ENCODE measurements at regions not wholly inside any gene's neighbourhood (a gene's known extent, or its start where the extent isn't known, plus 50 kb on each side); places are given as distances from the start of the nearest gene placed in this dataset.
"Not testable (repeated sequence)": the region's sequence is repeated elsewhere in the genome, so short reads cannot be mapped to it uniquely, and the experiment has no call there.

GRCh38 chr5:135179308-135179980 lies 145.4 kb upstream of the PITX1 start:
- no peak for DNase-seq (ENCODE audit: low spot score)

DNA sequence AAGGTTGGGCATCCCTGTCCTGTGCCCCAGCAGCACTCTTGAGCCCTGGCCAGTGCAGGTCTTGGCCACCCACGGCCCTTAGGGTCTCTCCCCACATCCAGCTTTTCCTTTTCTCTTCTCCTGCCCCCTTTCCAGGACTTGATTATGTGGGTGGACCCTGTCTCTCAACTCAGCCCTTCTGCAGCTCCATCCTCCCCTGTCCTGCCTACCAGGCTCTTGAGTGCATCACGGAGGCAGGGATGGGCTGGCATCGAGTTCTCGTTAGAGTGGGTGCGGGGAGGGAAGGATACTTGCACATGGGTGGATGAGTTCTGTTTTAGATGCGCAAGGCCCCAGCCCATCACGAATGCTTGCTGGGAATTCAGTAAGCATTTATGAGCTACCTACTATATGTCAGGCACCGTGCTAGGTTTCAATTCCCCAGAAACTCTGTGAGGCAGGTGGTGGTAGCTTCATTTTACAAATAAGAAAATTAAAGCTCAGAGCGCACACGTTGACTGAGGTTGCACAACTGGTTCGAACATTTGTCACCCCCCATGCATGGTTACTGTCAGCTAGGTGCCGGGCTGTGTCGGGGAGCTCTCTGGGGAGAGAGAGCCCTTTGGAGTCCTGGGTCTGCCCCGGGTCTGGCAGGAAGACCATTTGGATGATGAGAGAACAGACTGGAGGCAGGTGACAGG lies 144.6 kb upstream of the PITX1 start:
- DNase-seq (ENCODE audit: low spot score) = no peak

DNA sequence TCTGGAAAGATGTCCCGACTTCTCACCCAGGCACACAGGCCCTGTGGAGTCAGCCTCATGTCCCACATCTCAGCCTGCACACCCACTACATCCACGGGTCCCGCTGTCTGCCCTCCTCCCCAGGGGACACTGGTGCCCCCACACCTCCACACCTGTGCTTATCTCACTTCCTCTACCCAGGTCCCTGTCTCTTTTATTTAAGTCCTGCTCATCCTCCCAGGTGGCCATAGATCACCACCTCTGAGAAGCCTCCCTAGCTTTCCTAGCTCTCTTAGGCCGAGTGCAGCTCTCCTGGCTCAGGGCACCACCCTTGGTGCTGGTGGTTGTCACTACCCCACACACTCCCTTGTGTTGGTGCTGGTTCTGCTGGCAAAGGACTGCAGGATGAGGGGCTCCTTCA lies 143.6 kb upstream of the PITX1 start:
- no peak for DNase-seq (ENCODE audit: low spot score)

- no peak for DNase-seq (ENCODE audit: low spot score)
These were observed 143.0 kb upstream of the PITX1 start for GRCh38 chr5:135176991-135177390.

GRCh38 chr5:135174315-135175096 lies 140.5 kb upstream of the PITX1 start:
- no peak for DNase-seq (ENCODE audit: low spot score)

- DNase-seq (ENCODE audit: low spot score) = no peak
These were observed 139.7 kb upstream of the PITX1 start for GRCh38 chr5:135173662-135174290.

DNA sequence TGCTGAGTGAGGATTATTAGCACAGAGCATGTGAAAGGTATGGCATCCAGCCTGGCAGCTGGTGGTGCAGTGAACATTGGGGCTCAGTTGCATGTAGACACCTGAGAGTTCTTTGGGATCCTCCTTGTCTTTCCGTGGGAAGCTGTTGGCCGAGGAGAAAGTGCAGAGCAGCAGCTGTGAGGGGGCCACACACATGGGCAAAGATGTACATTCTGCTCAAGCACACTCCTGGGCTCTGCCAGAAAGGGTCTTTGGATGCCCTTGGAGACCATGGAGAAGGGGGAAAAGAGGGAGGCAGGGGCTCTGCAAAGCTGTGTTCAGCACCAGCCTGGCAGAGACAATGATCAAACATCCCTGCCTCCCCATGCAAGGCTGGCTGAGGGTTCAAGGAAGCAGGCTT lies 138.7 kb upstream of the PITX1 start:
- no peak for DNase-seq (ENCODE audit: low spot score)

GRCh38 chr5:135171336-135171735 lies 137.3 kb upstream of the PITX1 start:
- DNase-seq (ENCODE audit: low spot score) = no peak

DNA sequence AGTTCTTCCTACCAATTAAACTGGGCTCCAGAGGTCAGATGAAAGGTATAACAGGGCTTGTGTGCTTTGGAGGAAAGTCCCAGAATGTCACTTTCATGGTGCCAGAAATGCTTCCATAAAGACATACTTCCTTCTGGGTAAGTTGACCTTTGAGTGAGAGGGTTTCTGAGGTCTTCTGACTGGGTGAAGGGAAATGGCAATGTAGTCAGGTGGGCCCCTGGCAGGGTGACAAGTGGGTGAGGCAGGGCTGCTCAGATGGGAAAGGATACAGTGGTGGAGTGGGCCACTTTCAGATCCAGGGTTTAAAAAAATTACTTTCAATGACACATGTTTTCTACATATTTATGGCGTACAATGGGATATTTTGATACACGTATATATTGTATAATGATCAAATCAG lies 136.5 kb upstream of the PITX1 start:
- DNase-seq (ENCODE audit: low spot score) = no peak

DNA sequence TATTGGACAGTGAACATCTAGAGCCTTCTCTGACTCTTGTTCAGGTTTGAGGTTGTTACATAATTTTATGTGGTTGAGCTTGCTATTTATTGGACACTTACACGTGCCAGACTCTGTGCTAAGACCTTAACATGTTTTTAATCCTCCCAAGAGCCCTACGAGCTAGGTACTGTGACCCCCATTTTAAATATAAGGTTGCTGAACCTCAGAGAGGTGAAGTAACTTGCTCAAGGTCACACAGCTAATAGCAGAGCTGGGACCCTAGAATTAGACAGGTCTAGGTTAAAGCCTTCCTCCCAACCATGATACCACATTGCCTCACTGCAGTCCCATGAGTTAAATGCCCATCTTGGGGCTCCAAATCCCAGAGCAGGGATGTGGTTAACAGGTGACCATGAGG lies 135.7 kb upstream of the PITX1 start:
- DNase-seq (ENCODE audit: low spot score) = no peak

- DNase-seq (ENCODE audit: low spot score) = no peak
These were observed 133.6 kb upstream of the PITX1 start for GRCh38 chr5:135167634-135168033.

GRCh38 chr5:135164873-135165614 lies 131.0 kb upstream of the PITX1 start:
- not testable (repeated sequence) for DNase-seq (ENCODE audit: low spot score)

DNA sequence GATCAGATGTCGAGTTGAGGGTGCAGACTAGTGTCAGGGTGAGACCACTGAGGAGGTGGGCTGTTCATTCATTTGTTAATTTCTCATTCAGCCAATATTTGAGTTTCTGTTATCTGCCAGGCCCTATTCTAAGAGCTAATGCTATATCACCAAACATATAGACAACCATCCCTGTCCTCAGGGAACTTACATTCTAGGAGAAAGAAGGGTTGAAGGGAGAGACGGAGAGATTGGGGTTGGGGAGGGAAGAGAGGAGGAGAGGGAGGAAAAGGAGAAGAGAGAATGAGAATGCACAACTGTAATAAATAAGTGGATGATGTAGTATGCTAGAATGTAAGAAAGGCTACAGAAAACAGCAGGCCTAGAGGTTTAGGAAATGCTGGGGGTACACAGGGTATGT lies 129.9 kb upstream of the PITX1 start:
- DNase-seq (ENCODE audit: low spot score) = no peak

- DNase-seq (ENCODE audit: low spot score) = no peak
These were observed 129.4 kb upstream of the PITX1 start for GRCh38 chr5:135163391-135163790.

DNA sequence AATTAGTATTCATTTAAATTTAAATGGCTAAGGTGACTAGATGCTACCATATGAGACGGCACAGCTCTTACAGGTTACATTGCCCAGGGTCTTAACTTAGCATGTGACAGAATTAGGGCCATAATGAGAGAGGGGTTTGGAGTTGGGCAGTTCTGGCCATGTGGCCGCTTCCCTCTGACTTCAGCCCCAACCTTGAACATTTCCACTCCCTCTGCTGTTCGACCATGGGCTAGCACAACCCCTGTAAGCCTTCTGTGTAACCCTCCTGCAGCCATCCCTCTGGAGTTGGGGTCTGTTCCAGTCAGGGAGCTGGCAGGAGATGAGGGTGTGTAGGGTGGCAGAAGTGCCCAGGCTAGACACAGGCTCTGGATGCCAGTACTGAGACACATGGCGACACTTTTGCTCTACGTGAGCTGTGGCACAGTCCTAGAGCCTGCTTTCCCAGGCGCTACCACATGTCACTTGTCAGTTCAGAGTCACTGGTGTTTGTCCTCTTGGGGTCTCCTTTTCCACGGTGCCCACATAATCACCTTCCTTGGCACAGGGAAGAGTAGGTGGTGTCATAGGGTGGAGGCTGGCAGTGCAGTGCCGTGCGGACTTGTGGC lies 128.7 kb upstream of the PITX1 start:
- DNase-seq (ENCODE audit: low spot score) = no peak

GRCh38 chr5:135161221-135161620 lies 127.2 kb upstream of the PITX1 start:
- DNase-seq (ENCODE audit: low spot score) = no peak

GRCh38 chr5:135160036-135160675 lies 126.1 kb upstream of the PITX1 start:
- no peak for DNase-seq (ENCODE audit: low spot score)

- no peak for DNase-seq (ENCODE audit: low spot score)
These were observed 125.6 kb upstream of the PITX1 start for GRCh38 chr5:135159626-135160025.

- DNase-seq (ENCODE audit: low spot score) = no peak
These were observed 125.0 kb upstream of the PITX1 start for GRCh38 chr5:135158982-135159381.

DNA sequence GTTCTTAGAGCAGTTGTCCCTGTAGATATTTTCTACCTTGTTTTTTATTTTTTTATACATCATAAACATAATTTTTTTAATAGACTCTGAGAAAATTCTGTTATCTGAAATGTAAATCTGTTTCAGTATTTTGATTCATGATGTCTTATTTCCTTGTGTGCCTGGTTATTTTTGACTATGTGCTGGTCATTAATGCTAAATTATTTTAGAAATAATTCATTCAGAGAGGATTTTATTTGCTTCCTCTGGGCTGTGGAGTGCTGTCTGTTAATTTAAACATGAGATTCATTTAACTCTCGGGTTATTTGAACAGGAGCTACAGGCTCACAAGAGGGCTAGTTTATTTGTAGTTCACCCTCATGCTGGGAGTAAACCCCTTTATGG lies 124.3 kb upstream of the PITX1 start:
- DNase-seq (ENCODE audit: low spot score) = no peak

Data from SK-N-DZ (cell line).